ENCODE measurements at regions not wholly inside any gene's neighbourhood (a gene's known extent, or its start where the extent isn't known, plus 50 kb on each side); places are given as distances from the start of the nearest gene placed in this dataset.

- Mint-ChIP-seq H3K9me3 (ENCODE audit: low read depth, unreplicated experiment) (no peaks in the 10 kb centered on the region), H3K36me3 (ENCODE audit: insufficient read depth, unreplicated experiment) (no peaks in the 10 kb centered on the region), H3K4me1 (ENCODE audit: low read depth, unreplicated experiment) (no peaks in the 10 kb centered on the region), H3K27ac (ENCODE audit: unreplicated experiment) (no peak overlapping the region), H3K4me3 (ENCODE audit: low read depth, unreplicated experiment) (no peak overlapping the region), H3K27me3 (ENCODE audit: unreplicated experiment) (no peaks in the 10 kb centered on the region)
- no TSS peak for BruUV-seq (replicated peaks)
- intact Hi-C loops (cut with micrococcal nuclease; ENCODE audit: unreplicated experiment), result no loop called here
- no peak for TF ChIP-seq CTCF (IDR thresholded peaks at IDR 0.05; ENCODE audit: unreplicated experiment)
- DNase-seq, result no peak
- CTCF ChIA-PET, result no interaction called here
These were observed 226.5 kb upstream of the TOPAZ1 start for GRCh38 chr3:44015170-44015569.

- DNase-seq, result no peak
- BruUV-seq (replicated peaks), result no TSS peak
- CTCF ChIA-PET, result no interaction called here
- Mint-ChIP-seq H3K27ac (ENCODE audit: unreplicated experiment) (no peak overlapping the region), H3K4me1 (ENCODE audit: low read depth, unreplicated experiment) (no peaks in the 10 kb centered on the region), H3K27me3 (ENCODE audit: unreplicated experiment) (no peaks in the 10 kb centered on the region), H3K4me3 (ENCODE audit: low read depth, unreplicated experiment) (no peak overlapping the region), H3K9me3 (ENCODE audit: low read depth, unreplicated experiment) (no peaks in the 10 kb centered on the region), H3K36me3 (ENCODE audit: insufficient read depth, unreplicated experiment) (no peaks in the 10 kb centered on the region)
- TF ChIP-seq CTCF (IDR thresholded peaks at IDR 0.05; ENCODE audit: unreplicated experiment), result no peak
- intact Hi-C loops (cut with micrococcal nuclease; ENCODE audit: unreplicated experiment), result no loop called here
These were observed 224.9 kb upstream of the TOPAZ1 start for GRCh38 chr3:44016818-44017217.

GRCh38 chr3:44018926-44019325, 222.8 kb upstream of the TOPAZ1 start:
- no TSS peak for BruUV-seq (replicated peaks)
- CTCF ChIA-PET, result no interaction called here
- Mint-ChIP-seq H3K9me3 (ENCODE audit: low read depth, unreplicated experiment) (no peaks in the 10 kb centered on the region), H3K27me3 (ENCODE audit: unreplicated experiment) (no peaks in the 10 kb centered on the region), H3K27ac (ENCODE audit: unreplicated experiment) (no peak overlapping the region), H3K4me3 (ENCODE audit: low read depth, unreplicated experiment) (no peak overlapping the region), H3K36me3 (ENCODE audit: insufficient read depth, unreplicated experiment) (no peaks in the 10 kb centered on the region), H3K4me1 (ENCODE audit: low read depth, unreplicated experiment) (no peaks in the 10 kb centered on the region)
- DNase-seq, result no peak
- intact Hi-C loops (cut with micrococcal nuclease; ENCODE audit: unreplicated experiment), result no loop called here
- TF ChIP-seq CTCF (IDR thresholded peaks at IDR 0.05; ENCODE audit: unreplicated experiment), result no peak

- BruUV-seq (replicated peaks), result no TSS peak
- H3K27ac Mint-ChIP-seq (ENCODE audit: unreplicated experiment), result no peak overlapping the region
- intact Hi-C loops (cut with micrococcal nuclease; ENCODE audit: unreplicated experiment), result no loop called here
These were observed 221.9 kb upstream of the TOPAZ1 start for GRCh38 chr3:44019736-44020135.

More at GRCh38 chr3:44019736-44020135, 221.9 kb upstream of the TOPAZ1 start:
- no peak overlapping the region for H3K4me3 Mint-ChIP-seq (ENCODE audit: low read depth, unreplicated experiment)
- no peaks in the 10 kb centered on the region for H3K27me3 Mint-ChIP-seq (ENCODE audit: unreplicated experiment)
- H3K36me3 Mint-ChIP-seq (ENCODE audit: insufficient read depth, unreplicated experiment), result no peaks in the 10 kb centered on the region
- TF ChIP-seq CTCF (IDR thresholded peaks at IDR 0.05; ENCODE audit: unreplicated experiment), result no peak
- H3K4me1 Mint-ChIP-seq (ENCODE audit: low read depth, unreplicated experiment), result no peaks in the 10 kb centered on the region
- DNase-seq, result no peak
- CTCF ChIA-PET, result no interaction called here
- H3K9me3 Mint-ChIP-seq (ENCODE audit: low read depth, unreplicated experiment), result no peaks in the 10 kb centered on the region
